DOHH2 (cell line): ENCODE measurements at regions not wholly inside any gene's neighbourhood (a gene's known extent, or its start where the extent isn't known, plus 50 kb on each side); places are given as distances from the start of the nearest gene placed in this dataset.

ENCODE experiments used
- CTCF ChIP-seq: fragments of 200-600 bp; sonication (generic); IDR thresholded peaks from one replicate; pipeline ENCODE4 v1.5.1; 2014; ENCODE audit warnings: antibody characterized with exemption, mild to moderate bottlenecking, low read depth, low read length; ENCODE audit not compliant: poor library complexity, severe bottlenecking
- EZH2phosphoT487 ChIP-seq: fragments of 200-600 bp; sonication (generic); IDR thresholded peaks from 2 replicates; pipeline ENCODE4 v1.6.1; 2017; ENCODE audit warnings: borderline replicate concordance, mild to moderate bottlenecking, antibody characterized with exemption, low read length, moderate library complexity, mixed read lengths

GRCh38 chr1:221575605-221576004, 166.3 kb downstream of the DUSP10 start:
- TF ChIP-seq CTCF (no peak), EZH2phosphoT487 (no peak)
